Hematopoietic multipotent progenitor cell treated with erythropoietin and hydrocortisone succinate and interleukin-3 and kit ligand, for 8 days (in vitro differentiated cells): ENCODE measurements at regions not wholly inside any gene's neighbourhood (a gene's known extent, or its start where the extent isn't known, plus 50 kb on each side); places are given as distances from the start of the nearest gene placed in this dataset.
"Not testable (repeated sequence)": the region's sequence is repeated elsewhere in the genome, so short reads cannot be mapped to it uniquely, and the experiment has no call there.

ENCODE experiments used
- DNase-seq: peaks from one replicate; pipeline ENCODE4 v3.0.0-alpha.2; 2015

GRCh38 chr15:39413558-39413957, 167.3 kb upstream of the THBS1 start:
- DNase-seq: no peak

DNA sequence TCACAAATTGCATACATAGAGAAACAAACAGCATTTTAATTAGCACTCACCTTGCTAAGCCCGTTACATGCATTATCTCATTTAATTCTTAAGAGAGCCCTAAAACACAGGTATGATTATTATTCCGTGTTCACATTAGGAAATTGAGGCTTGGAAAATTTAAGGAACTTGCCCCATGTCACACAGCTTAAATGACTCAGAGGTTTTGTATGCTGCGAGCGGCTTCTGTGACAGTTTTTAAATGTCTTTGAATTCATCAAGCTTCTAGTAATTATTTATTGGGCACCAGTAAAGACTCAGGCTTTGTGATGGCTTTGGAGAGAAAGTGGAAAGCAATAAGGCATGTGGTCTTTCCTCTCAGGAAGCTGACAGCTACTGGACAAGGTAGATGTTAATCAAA, 166.7 kb upstream of the THBS1 start:
- no peak for DNase-seq

- DNase-seq: no peak
Measured at GRCh38 chr15:39415634-39416033, 165.2 kb upstream of the THBS1 start.

DNA sequence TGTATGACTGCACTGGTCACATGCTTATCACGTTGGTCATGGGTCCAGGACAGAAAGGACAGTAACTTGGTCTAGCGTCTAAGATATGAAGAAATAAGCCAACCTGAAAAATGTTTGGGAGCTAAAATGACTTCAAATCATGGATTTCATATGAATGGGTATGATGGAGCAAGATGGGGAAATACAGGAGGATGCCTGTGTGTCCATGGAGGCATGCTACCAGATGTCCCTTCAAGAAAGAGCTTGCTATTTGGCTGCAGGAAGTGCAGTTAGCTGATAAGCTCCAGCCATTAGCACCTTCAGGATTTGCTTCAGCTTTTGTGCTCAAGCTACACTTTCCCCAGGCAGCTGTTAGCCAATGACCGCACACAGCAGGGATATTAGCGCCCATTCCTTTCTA, 164.6 kb upstream of the THBS1 start:
- no peak for DNase-seq

- DNase-seq: no peak
Measured at GRCh38 chr15:39417366-39418134, 163.3 kb upstream of the THBS1 start.

DNA sequence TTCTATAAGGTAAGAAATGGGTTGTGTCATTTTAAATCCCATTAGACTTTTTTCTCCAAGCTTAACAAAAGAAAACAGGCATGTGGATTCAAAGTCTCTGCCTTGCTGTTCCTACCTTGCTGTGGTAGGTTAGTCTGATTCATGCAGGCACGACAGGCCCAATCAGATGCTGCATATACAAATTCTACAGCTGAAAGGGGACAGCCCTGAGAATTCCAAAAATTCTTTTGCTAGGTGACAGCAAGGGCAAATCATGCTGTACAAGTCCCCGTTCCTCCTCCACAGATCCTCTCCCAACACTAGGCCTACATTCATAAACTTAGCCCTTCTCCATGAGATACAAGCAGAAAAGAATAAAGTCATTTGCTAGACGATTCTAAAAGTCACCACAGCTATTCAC, 161.2 kb upstream of the THBS1 start:
- DNase-seq: no peak

DNA sequence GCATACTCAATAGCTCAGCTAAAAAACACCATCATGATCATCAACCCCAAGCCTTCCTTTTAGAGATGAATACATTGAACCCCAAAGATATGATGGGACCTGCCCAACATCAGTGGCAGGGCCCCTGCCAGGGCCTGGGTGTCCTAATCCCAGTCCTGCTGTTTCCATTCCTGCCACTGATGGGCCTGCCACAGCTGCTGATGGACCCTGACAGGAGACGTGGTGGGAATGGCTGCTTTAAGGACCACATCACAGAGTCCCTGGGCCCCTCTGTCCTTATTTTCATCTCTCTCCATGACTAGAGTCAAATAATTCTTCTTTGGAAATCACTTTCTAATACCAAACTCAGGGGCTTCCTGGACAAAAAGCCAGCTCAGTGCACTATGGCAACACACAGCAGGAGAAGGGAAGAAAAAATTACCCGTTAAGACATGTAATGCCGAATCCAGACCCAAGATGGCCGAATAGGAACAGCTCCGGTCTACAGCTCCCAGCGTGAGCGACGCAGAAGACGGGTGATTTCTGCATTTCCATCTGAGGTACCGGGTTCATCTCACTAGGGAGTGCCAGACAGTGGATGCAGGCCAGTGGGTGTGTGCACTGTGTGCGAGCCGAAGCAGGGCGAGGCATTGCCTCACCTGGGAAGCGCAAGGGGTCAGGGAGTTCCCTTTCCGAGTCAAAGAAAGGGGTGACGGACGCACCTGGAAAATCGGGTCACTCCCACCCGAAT, 160.6 kb upstream of the THBS1 start:
- DNase-seq: not testable (repeated sequence)

- not testable (repeated sequence) for DNase-seq
Measured at GRCh38 chr15:39420853-39421192, 160.1 kb upstream of the THBS1 start.

GRCh38 chr15:39426552-39427532, 154.0 kb upstream of the THBS1 start:
- peak; percentile 72 for DNase-seq

GRCh38 chr15:39427705-39428104, 153.2 kb upstream of the THBS1 start:
- peak; percentile 70 for DNase-seq

DNA sequence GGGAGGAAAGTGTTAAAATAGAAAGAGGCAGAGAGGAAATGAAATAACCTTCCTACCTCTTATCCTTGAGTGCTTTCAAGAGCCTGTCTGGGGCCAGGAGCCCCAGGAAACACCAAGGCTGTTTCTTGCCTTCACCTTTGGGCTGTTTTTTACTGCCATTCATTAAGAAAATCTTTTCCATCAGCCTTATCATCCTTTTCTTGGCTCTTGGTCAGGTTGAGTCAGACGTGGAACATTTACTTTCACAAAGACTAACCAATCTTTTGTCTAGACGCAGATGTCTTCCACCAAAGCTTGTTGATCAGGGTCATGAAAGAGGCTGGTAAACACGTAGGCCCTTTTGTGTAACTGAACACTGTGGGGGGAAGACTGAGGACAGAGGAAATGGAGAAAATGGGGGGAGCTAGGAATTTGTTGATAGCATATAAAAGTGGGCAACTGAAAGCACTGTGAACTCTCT, 151.0 kb upstream of the THBS1 start:
- DNase-seq: no peak

DNA sequence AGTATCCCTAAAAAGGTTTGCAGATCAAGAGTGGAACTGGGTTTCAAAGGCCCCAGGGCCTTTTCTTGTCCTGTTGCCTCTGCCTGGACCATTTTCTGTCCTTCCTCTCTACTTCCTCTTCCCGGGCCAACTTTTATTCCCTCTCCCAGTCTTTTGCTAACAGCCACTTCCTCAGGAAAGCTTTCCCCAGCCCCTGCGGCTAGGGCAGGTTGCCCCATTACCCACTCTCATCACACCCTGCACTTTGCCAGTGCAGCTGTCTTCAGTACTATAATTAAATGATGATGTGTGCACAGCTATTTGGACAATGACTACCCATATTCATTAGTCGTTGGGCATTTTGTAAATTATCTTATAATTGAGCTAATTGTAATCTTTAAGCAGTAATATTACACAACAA, 150.5 kb upstream of the THBS1 start:
- no peak for DNase-seq

DNA sequence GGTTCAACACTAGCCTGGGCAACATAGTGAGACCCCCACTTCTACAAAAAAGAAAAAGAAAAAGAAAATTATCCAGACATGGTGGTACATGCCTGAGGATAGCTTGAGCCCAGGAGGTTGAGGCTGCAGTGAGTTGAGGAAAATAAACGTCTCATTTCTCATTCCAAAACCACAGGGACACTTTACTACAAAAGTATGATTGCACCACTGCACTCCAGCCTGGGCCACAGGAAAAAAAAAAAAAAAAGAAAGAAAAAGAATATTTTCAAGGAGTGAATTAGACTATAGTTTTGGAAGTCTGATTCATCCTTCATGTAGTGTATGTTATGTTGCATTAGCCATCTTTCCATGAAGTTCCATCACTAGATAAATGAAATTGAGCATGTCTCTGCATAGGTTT, 149.5 kb upstream of the THBS1 start:
- DNase-seq: no peak

DNA sequence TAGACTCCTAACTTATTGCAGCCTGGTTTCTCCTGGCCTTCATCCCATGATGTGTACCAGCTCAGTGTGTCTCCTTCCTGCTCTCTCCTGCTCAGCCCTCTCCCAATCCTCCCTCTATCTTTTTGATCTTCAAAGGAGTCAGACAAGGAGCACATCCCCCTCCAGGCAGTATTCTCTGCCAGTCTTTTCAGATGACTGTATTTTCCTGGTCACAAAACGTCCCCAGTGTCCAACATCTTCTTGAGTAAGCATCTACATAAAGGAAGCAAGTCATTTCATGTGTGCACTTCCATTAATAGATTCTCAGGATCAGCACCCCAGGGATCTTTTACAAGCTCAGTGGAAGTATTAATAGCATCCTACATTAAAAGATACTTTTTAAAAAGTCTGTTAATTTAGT, 148.9 kb upstream of the THBS1 start:
- DNase-seq: no peak

DNA sequence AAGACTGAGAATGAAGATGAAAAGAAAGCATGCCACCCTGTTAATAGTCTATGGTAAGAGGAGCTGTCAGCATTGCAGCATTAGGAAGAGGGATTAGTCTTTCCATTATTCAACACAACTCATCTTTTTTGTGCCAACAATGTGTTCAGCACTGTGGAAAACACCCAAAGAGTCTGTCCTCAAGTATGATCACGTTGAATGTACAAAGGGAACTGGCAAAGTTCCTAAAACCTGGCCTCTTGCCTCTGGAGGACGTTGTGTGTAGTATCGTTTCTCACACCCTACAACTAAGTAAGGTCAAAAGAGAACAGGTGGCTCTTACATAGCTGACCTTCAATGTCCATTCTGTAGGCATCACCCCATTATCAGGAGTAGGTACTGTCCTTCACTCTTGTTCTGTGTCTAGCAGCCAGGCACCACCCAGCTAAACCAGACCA, 147.9 kb upstream of the THBS1 start:
- DNase-seq: no peak

DNA sequence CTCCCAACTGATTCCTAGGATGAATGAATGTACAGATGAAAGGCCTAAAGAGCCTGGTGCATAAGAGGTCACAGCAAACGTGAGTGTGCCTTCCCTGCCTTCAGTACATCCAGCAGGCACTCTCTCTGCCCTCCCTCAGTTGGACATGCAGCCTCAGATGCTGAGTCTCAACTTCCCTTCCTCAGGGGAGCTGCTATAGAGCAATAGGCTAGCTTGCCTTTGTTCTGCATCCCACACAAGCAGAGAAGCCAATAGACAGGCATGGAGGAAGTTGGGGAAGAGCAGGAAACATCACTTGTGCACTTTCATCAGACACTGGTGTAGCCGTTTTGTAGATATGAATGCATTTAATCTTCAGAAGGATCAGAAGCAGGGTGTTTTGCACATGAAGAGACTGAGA, 147.5 kb upstream of the THBS1 start:
- no peak for DNase-seq

DNA sequence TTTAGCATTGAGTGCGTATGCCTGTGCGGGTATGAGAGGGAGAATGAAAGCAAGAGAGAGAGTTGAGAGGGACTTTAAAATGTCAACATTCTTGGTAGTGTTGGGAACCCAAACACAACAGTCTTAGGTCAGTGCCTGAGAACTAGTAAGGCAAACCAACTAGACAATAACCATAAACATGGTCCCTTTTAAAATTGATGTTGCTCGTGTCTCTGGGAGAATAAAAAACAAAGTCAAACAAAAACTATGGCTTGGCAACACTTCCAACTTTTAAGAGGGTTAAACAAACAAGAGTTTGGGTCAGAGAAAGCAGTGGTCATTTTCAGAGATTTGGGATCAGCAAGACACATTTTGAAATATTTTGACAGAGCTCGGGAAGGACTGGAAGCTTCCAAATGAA, 146.7 kb upstream of the THBS1 start:
- no peak for DNase-seq

GRCh38 chr15:39434751-39435238, 146.1 kb upstream of the THBS1 start:
- DNase-seq: no peak

GRCh38 chr15:39435244-39435643, 145.6 kb upstream of the THBS1 start:
- no peak for DNase-seq

DNA sequence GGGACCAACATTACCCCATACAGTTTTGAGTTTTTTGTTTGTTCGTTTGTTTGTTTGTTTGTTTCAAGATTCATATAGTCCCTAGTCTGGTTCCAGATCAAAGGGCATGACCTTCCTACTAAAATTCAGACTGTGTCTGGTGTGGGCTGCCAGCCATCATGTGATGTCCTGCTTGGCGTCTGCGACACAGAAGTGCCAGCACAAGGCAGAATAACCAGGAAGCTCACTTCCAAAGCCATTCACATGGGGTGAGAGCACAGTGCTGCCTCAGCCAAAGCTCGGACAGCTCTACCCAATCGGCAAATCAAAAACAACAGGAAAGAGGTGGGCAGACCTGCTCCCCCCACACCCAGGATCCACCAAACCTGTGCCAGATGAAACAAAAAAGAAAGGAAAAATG, 142.6 kb upstream of the THBS1 start:
- DNase-seq: no peak

DNA sequence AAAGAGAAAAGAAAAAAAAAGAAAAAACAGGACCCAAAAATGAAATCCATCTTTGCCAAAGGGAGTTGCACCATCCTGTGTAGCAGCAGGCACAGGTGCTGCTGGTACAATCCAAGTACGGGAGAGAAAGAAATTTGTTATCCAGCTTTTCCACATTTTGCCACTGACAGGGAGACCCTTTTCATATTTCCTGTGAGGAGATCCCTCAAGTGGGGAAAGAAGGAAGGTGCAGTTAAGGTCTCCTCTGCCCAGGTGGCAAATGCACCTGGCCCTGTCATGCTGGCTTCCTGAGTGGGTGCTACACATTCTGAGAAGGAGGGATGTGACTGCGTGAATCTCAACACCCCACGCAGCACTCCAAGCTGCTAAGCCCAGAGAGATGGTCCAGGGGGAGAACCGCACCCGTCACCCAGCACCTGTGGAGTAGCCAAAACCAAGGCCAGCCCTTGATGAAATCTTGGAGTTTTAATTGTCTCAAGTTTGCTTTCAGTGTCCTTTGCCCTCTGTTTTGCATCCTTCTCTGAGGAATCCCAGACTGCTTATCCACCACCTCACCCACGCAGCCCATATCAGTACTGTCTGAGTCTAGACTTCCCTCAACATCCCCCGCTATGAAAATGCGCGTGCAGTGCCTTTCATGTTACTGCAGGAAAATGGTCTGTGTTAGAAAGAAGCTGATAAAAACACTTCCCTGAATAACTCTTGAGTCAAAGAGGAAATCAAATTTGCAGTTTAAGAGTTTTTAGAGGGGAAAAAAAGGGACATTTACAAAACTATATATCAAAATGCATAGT, 141.9 kb upstream of the THBS1 start:
- no peak for DNase-seq

DNA sequence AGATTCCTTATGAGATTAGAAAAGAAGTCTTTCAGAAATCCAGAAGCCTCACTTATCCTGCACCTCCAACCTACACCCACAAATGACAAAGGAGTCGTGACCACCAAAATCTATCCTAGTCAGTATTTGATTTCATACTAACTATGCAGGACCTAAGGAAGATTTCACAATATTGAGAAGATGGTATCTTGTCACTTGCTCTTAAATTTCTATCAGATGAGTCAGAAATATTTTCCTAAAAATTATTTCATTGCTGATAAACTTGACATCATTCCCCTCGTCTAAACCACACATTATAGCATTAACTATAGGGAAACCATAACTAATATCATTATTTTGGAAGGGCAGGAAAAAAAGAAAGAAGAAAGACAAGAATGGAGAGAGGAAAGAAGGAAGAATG, 138.0 kb upstream of the THBS1 start:
- no peak for DNase-seq
